ENCODE measurements at regions not wholly inside any gene's neighbourhood (a gene's known extent, or its start where the extent isn't known, plus 50 kb on each side); places are given as distances from the start of the nearest gene placed in this dataset.

- Mint-ChIP-seq H3K9me3 (peaks cover 0 to 2% of the 10 kb centered on the region in 2 experiments; a peak in 1 of 5 replicates), H3K4me3 (no peak overlapping the region), H3K27me3 (ENCODE audit: low read depth) (peaks cover 3% of the 10 kb centered on the region), H3K36me3 (ENCODE audit: insufficient read depth in 1 of 3, low read depth in 3 of 3) (no peaks in the 10 kb centered on the region; a peak in 1 of 7 replicates), H3K27ac (no peak overlapping the region), H3K4me1 (no peaks in the 10 kb centered on the region)
- WGBS (ENCODE audit: extremely low coverage, insufficient read length, low lambda C conversion rate), result no CpG with 5 or more reads among the region's 6 CpGs
- Histone ChIP-seq H2AFZ (ENCODE audit: low read length) (no peak overlapping the region), H3T11ph (ENCODE audit: low read length) (no peak overlapping the region), H3K14ac (ENCODE audit: insufficient read depth, low read length) (no peak overlapping the region), H2BK5ac (ENCODE audit: insufficient read length, low read length) (no peak overlapping the region), H3K9ac (ENCODE audit: extremely low read depth, insufficient read length, low read length) (no peak overlapping the region), H3K9me3 (ENCODE audit: control insufficient read depth, low read depth, low read length) (no peaks in the 10 kb centered on the region), H2BK15ac (ENCODE audit: low read depth, low read length) (no peak overlapping the region), H3K18ac (ENCODE audit: insufficient read length, low read depth, low read length) (no peak overlapping the region), H4K20me1 (ENCODE audit: control insufficient read depth, insufficient read depth, insufficient read length) (no peaks in the 10 kb centered on the region), H3K4me2 (ENCODE audit: insufficient read depth, insufficient read length, low read length) (no peak overlapping the region), H3K23ac (ENCODE audit: insufficient read length, low read depth, low read length) (no peak overlapping the region), H3K56ac (ENCODE audit: insufficient read length, low read depth, low read length) (no peak overlapping the region), H3K27me3 (ENCODE audit: insufficient read depth, low read length) (no peaks in the 10 kb centered on the region), H3K23me2 (ENCODE audit: insufficient read length, low read depth, low read length, poor library complexity, severe bottlenecking) (no peaks in the 10 kb centered on the region), H3K4me1 (ENCODE audit: insufficient read depth, low read length) (no peaks in the 10 kb centered on the region), H3K79me2 (ENCODE audit: insufficient read depth, low read length) (no peaks in the 10 kb centered on the region), H2BK120ac (ENCODE audit: low read depth, low read length, poor library complexity, severe bottlenecking) (no peak overlapping the region), H2BK20ac (ENCODE audit: low read depth, low read length, poor library complexity, severe bottlenecking) (no peak overlapping the region), H2AK5ac (ENCODE audit: insufficient read length, low read length) (no peak overlapping the region), H2BK12ac (ENCODE audit: insufficient read length, low read depth, low read length) (no peak overlapping the region), H3K27ac (ENCODE audit: insufficient read length, low read depth, low read length) (no peak overlapping the region), H4K91ac (ENCODE audit: insufficient read length, low read depth, low read length) (no peak overlapping the region), H4K5ac (ENCODE audit: insufficient read length, low read depth, low read length) (no peak overlapping the region), H3K4ac (ENCODE audit: low read depth, low read length) (no peak overlapping the region), H4K8ac (replicated peaks; ENCODE audit: insufficient read length, low read depth, low read length) (no peak overlapping the region), H3K79me1 (ENCODE audit: insufficient read depth, low read depth, low read length, poor library complexity, severe bottlenecking) (no peaks in the 10 kb centered on the region)
- TF ChIP-seq CTCF (conservative IDR thresholded peaks at IDR 0.05), result no peak
- DNase-seq, result no peak
These were observed 188.4 kb upstream of the DAPK1 start for GRCh38 chr9:87309236-87309635.
